ENCODE measurements at regions not wholly inside any gene's neighbourhood (a gene's known extent, or its start where the extent isn't known, plus 50 kb on each side); places are given as distances from the start of the nearest gene placed in this dataset.

GRCh38 chr10:121291823-121292222, 306.4 kb downstream of the FGFR2 start:
- no peak for TF ChIP-seq SP1 (IDR thresholded peaks at IDR 0.05)
- TF ChIP-seq FOXA1 (IDR thresholded peaks at IDR 0.05), result no peak

All from HEK293T (cell line).